Nephron (organoid): ENCODE measurements at regions not wholly inside any gene's neighbourhood (a gene's known extent, or its start where the extent isn't known, plus 50 kb on each side); places are given as distances from the start of the nearest gene placed in this dataset.

Experiments
- H3K27ac Mint-ChIP-seq, 3 experiments: 2 replicates each; pipeline ENCODE4 v1.8.0; 2020; ENCODE audit warnings: mixed read lengths in 3 of 3, mild to moderate bottlenecking in 2 of 3, moderate library complexity in 1 of 3
- H3K27me3 Mint-ChIP-seq: 2 replicates; pipeline ENCODE4 v1.8.0; 2021; ENCODE audit warnings: low read depth, mild to moderate bottlenecking, moderate library complexity, mixed read lengths
- H3K36me3 Mint-ChIP-seq: 2 replicates; pipeline ENCODE4 v1.8.0; 2020; ENCODE audit warnings: low read depth, mixed read lengths
- H3K4me1 Mint-ChIP-seq: 2 replicates; pipeline ENCODE4 v1.8.0; 2020; ENCODE audit warnings: mixed read lengths
- H3K4me3 Mint-ChIP-seq, 3 experiments: 2 replicates each; pipeline ENCODE4 v1.8.0; 2020; ENCODE audit warnings: mild to moderate bottlenecking in 3 of 3, mixed read lengths in 3 of 3, moderate library complexity in 2 of 3
- H3K9me3 Mint-ChIP-seq: 2 replicates; pipeline ENCODE4 v1.8.0; 2020; ENCODE audit warnings: mixed read lengths
- TF ChIP-seq, protein P1 (sequence below), 3 experiments: fragments of 200-600 bp; sonication (generic); IDR thresholded peaks; one replicate each; pipeline ENCODE4 v1.5.0; 2021; ENCODE audit warnings: antibody characterized with exemption in 3 of 3; ENCODE audit not compliant: unreplicated experiment in 3 of 3

DNA sequence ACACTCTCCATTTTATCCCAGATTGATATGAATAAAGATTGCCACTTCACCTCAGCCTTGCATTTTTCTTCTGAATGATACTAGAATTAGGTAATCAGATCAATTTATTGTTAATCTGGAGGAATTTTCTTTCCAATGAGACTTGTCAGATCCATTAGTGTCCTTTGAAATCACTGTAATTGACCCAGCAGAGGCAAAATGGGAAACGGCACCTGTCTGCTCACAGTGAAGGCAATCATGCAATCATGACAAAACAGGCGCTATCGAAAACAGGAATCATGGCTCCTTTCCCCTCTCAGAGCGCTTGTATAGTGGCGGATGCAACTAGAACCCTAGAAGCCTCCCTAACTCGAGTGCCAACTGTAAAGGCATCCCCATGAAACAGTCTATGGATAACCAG, 417.6 kb downstream of the GALC start:
- Mint-ChIP-seq H3K27ac (no peak overlapping the region), H3K4me1 (peaks cover 9% of the 10 kb centered on the region), H3K36me3 (no peaks in the 10 kb centered on the region), H3K27me3 (peaks cover 5% of the 10 kb centered on the region), H3K9me3 (no peaks in the 10 kb centered on the region), H3K4me3 (no peak overlapping the region)
- TF ChIP-seq, protein P1, sequence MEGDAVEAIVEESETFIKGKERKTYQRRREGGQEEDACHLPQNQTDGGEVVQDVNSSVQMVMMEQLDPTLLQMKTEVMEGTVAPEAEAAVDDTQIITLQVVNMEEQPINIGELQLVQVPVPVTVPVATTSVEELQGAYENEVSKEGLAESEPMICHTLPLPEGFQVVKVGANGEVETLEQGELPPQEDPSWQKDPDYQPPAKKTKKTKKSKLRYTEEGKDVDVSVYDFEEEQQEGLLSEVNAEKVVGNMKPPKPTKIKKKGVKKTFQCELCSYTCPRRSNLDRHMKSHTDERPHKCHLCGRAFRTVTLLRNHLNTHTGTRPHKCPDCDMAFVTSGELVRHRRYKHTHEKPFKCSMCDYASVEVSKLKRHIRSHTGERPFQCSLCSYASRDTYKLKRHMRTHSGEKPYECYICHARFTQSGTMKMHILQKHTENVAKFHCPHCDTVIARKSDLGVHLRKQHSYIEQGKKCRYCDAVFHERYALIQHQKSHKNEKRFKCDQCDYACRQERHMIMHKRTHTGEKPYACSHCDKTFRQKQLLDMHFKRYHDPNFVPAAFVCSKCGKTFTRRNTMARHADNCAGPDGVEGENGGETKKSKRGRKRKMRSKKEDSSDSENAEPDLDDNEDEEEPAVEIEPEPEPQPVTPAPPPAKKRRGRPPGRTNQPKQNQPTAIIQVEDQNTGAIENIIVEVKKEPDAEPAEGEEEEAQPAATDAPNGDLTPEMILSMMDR (IDR thresholded peaks at IDR 0.05; ENCODE audit: unreplicated experiment in 3 of 3), result no peak

GRCh38 chr14:87573591-87573990, 419.4 kb downstream of the GALC start:
- TF ChIP-seq, protein P1 (IDR thresholded peaks at IDR 0.05; ENCODE audit: unreplicated experiment in 3 of 3), result no peak
- Mint-ChIP-seq H3K4me3 (no peak overlapping the region), H3K36me3 (no peaks in the 10 kb centered on the region), H3K9me3 (no peaks in the 10 kb centered on the region), H3K27me3 (peaks cover 5% of the 10 kb centered on the region), H3K27ac (peak overlapping the region in 2 of 3 experiments; percentile 25 to 39), H3K4me1 (peaks cover 13% of the 10 kb centered on the region)

DNA sequence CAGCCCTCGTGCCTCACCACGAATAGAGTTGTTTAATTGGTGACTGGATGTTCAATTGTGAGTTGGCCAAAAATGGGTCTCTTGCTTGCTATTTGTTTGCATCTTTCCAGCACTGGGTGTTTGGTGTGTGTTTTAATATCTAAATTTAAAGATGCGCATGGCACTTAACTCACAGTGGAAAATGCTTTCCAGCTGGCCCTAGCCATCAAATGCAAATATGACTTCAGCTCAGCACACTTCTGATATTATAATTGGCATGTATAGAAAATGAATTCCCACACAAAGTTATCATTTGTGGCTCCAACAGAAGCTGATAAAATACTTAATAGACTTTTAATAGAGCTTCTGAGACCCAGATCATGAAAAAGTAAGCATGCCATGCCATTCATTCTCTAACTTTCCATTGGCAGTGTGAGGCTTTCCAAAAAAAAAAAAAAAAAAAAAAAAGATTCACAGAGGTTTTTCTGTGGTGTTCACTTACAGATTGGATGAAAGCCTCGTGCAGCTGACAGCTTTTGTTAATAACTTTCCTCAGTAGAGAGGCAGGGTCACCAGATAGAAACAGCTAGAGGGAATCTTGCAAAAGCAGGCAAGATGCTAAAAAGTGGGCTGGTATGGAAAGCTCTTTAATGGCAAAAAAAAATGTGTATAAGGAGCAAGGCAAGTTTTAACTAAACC, 425.2 kb downstream of the GALC start:
- Mint-ChIP-seq H3K4me3 (peak overlapping the region in 1 of 3 experiments; percentile 6), H3K27me3 (no peaks in the 10 kb centered on the region), H3K36me3 (no peaks in the 10 kb centered on the region), H3K9me3 (peaks cover 14% of the 10 kb centered on the region), H3K4me1 (peaks cover 31% of the 10 kb centered on the region), H3K27ac (peak overlapping the region; percentile 73 to 85 (median 80))
- TF ChIP-seq, protein P1 (IDR thresholded peaks at IDR 0.05; ENCODE audit: unreplicated experiment in 3 of 3), result no peak

- no peak overlapping the region for H3K4me3 Mint-ChIP-seq
- no peaks in the 10 kb centered on the region for H3K27me3 Mint-ChIP-seq
- no peaks in the 10 kb centered on the region for H3K36me3 Mint-ChIP-seq
- TF ChIP-seq, protein P1 (IDR thresholded peaks at IDR 0.05; ENCODE audit: unreplicated experiment in 3 of 3), result no peak
- peaks cover 29% of the 10 kb centered on the region for H3K4me1 Mint-ChIP-seq
- peaks cover 20% of the 10 kb centered on the region for H3K9me3 Mint-ChIP-seq
- peak overlapping the region; percentile 72 to 80 (median 73) for H3K27ac Mint-ChIP-seq
Observed at GRCh38 chr14:87566991-87567390, 426.0 kb downstream of the GALC start.

GRCh38 chr14:87547536-87547935, 445.4 kb downstream of the GALC start:
- TF ChIP-seq, protein P1 (IDR thresholded peaks at IDR 0.05; ENCODE audit: unreplicated experiment in 3 of 3), result no peak
- peaks cover 6% of the 10 kb centered on the region for H3K4me1 Mint-ChIP-seq
- peaks cover 22% of the 10 kb centered on the region for H3K9me3 Mint-ChIP-seq
- no peaks in the 10 kb centered on the region for H3K36me3 Mint-ChIP-seq
- no peaks in the 10 kb centered on the region for H3K27me3 Mint-ChIP-seq
- H3K27ac Mint-ChIP-seq, result no peak overlapping the region
- H3K4me3 Mint-ChIP-seq, result no peak overlapping the region

DNA sequence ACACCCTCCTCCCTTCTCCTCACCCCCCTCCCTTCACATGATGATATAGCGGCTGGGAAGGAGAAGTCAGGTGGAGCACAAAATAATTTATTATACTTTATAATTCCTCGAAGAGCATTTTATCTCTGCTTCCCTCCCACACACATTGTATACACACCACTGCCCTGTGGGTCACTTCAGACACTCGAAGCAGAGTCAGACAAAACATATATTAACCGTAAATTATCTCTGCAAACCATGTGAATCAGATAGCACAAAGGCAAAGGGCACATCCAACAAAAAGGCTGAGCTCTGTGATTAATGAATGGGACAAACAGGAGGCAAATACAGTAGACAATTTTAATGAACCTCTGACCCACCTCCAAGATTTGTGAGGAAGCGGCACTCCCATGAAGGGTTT, 450.7 kb downstream of the GALC start:
- H3K27me3 Mint-ChIP-seq, result no peaks in the 10 kb centered on the region
- no peak overlapping the region for H3K4me3 Mint-ChIP-seq
- H3K36me3 Mint-ChIP-seq, result no peaks in the 10 kb centered on the region
- peaks cover 25% of the 10 kb centered on the region for H3K4me1 Mint-ChIP-seq
- H3K27ac Mint-ChIP-seq, result peak overlapping the region in 2 of 3 experiments; percentile 66
- peaks cover 18% of the 10 kb centered on the region for H3K9me3 Mint-ChIP-seq
- TF ChIP-seq, protein P1 (IDR thresholded peaks at IDR 0.05; ENCODE audit: unreplicated experiment in 3 of 3), result no peak
